Anterior cingulate cortex (tissue), 58 donors: ENCODE measurements at regions not wholly inside any gene's neighbourhood (a gene's known extent, or its start where the extent isn't known, plus 50 kb on each side); places are given as distances from the start of the nearest gene placed in this dataset.
A peak's percentile ranks its signal among the peaks of the same experiment; 100 is the strongest.

ENCODE experiments used
- DNase-seq, 58 donors: peaks; one replicate each; lab custom pipeline; 2025; lab: John Stamatoyannopoulos, UW

- no peak for DNase-seq
Observed at GRCh38 chr2:122357998-122358397, 602.5 kb downstream of the TSN start.

DNA sequence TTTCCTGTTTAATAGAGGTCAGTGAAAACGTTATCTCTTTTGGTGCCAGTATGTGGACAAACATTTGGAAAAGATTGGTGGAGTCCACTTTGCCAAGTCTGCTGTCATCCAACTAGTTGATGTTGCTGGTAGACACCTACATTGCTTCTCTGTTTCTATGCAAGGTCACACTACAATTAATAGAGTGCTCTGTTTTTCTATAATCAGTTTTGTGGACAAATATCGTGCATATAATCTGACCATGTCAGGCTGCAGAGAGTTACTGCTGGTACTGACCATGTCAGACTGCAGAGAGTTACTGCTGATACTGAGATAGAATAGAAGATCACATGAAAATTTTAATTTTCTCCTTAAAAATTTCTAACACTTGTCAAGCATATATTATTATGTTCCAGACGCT, 603.3 kb downstream of the TSN start:
- no peak for DNase-seq

GRCh38 chr2:122363885-122364284, 608.4 kb downstream of the TSN start:
- no peak for DNase-seq

DNA sequence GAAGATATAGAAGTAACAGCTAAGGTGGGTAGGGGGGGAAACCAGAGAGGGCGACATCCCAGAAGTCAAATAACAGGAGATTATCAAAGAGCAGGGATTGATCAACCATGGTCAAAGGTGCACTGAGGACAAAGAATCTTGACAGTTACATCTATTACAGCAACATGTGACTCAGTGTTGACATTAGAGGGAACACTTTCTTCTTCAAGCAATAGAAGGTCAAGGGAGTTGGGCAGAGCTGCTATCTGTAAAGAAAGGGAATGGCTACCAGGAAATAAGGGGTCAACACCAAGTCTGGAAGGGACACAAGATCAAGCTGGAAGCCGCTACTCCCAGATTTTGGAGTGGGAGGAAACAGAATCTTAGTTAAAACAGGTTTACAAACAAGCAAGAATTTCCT, 611.0 kb downstream of the TSN start:
- DNase-seq, result no peak

- no peak for DNase-seq
Observed at GRCh38 chr2:122366969-122367645, 611.7 kb downstream of the TSN start.

GRCh38 chr2:122367646-122368010, 612.2 kb downstream of the TSN start:
- no peak for DNase-seq

DNA sequence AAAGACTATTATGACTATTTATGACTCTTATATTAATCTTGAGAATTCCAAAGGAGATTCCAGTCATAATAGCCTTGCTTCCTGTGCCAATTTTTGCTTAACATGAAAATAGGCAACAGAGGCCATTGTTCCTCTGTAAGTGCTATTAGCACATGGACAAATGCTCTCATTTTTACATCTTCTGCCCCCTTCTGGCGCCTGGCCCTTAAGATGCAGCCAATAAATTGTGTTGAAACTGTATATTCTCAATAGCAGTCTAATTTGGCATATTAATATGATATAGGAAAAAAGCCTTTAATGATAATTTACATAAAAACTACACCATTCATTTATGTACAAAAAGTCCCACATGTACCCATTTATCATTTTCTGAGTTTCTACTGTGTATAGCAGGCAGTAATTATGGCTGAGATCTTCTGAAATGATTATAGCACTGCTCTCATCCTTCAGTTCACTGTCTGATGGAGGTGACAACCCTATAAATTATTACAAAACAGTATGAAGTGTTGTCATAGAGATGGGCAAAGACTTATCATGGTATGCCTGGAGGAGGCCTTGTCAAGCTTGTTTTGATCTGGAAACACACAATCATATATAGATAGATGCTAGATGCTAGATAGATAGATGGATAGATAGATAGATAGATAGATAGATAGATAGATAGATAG, 613.3 kb downstream of the TSN start:
- DNase-seq, result no peak

- no peak for DNase-seq
Observed at GRCh38 chr2:122378521-122378920, 623.1 kb downstream of the TSN start.

DNA sequence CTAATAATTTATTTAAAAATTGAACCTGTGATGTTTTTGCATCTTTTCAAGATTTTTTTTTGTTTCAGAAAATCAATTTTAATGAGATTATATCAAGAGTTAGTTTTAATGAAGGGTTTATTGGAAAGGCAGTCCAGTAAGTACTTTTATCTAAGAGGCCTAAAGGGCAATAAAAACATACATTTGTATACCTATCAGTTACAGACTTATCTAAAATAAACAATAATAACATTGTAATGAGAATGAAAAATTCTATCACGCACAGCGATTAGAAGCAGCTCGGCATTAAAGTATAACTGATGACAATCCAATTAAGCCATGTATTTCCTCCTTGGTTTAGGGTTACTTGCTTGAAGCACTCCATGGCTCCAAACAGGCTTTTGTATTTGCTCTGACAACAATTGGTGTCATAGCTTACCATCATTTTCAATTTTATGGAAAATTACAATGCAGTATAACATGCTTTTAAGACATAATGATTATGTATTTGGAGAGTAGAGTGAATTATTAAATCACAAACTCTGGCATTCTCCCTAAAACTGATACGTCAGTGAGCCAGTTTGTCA, 629.4 kb downstream of the TSN start:
- DNase-seq, result no peak

GRCh38 chr2:122388208-122388607, 632.8 kb downstream of the TSN start:
- DNase-seq, result no peak

- DNase-seq, result peak in 34 of 58 donors; percentile 0 to 78 (median 20)
Observed at GRCh38 chr2:122389694-122390093, 634.2 kb downstream of the TSN start.

DNA sequence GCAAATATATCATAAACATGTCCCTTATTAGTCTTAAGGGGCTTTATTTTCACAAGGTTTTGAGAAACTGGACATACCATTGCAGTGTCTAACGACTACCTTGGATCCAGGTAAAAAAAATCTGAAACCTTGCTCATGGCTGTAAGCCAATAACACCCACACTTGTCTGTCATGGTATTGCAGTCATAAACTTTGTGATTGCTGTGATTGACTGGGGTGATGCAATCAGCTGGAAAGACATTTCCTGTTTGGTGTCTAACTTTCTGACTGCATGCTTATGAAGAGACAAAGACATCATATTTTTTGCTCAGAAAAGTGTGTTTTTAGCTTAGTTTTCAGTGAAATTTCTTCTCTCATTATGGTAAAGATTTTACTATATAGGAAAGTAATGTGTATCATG, 635.0 kb downstream of the TSN start:
- DNase-seq, result peak in 1 of 58 donors; percentile 4

GRCh38 chr2:122391726-122392125, 636.3 kb downstream of the TSN start:
- DNase-seq, result no peak

- DNase-seq, result no peak
Observed at GRCh38 chr2:122395687-122396086, 640.2 kb downstream of the TSN start.

DNA sequence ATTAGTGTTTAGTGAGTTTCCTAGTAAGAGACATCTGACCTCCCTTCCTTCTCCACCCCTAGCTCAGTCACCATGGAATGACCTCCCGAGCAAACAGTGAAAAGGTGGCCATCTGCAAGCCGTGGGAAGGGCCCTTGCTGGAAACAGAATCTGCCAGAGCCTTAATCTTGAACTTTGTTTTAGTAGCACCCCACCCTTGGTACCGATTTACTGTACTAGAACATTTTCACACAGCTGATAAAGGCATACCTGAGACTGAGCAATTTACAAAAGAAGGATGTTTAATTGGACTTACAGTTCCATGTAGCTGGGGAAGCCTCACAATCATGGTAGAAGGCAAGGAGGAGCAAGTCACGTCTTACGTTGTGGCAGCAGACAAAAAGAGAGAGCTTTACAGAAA, 655.8 kb downstream of the TSN start:
- no peak for DNase-seq

GRCh38 chr2:122412360-122412759, 656.9 kb downstream of the TSN start:
- no peak for DNase-seq

GRCh38 chr2:122414902-122415301, 659.5 kb downstream of the TSN start:
- no peak for DNase-seq

DNA sequence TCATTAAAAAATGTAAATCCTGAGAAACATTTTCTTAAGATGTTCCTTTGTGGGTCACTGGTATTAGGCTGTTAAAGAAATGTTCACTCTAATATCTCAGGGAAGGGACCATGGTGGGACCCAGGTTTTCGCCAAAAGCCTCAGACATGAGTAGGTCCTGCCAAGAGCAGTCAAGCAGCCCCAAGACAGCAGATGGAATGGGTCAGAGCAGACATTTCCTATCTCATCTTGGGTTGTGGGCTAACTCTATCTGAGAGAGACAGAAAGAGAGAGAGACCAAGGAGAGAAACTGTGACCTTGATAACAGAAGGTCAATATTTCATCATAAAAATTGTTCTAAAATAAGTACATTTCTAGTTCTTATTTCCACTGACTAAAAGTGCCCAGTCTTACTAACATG, 661.7 kb downstream of the TSN start:
- DNase-seq, result no peak

- DNase-seq, result no peak
Observed at GRCh38 chr2:122421775-122422174, 666.3 kb downstream of the TSN start.

- DNase-seq, result no peak
Observed at GRCh38 chr2:122422384-122422991, 667.0 kb downstream of the TSN start.

DNA sequence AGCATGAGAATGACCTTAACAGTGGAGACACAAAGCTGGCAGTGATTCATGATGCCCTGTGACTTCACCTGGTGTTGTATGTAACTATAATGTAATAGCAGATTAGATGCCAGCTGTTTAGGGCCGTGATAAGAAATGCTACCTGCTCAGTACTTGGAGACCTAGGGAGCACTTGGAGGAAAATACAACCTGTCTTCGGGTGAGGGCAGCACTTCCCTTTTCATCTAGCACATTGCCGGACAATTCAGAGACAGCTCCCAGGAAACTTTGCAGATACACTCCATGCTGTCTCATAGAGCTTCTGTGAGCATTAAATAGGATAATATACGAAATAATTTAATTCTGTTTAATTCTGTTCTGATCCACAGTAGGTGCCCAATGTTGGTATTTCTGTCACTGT, 668.5 kb downstream of the TSN start:
- no peak for DNase-seq
